Epithelial cell of proximal tubule (primary cell): ENCODE measurements at regions not wholly inside any gene's neighbourhood (a gene's known extent, or its start where the extent isn't known, plus 50 kb on each side); places are given as distances from the start of the nearest gene placed in this dataset.
"Not testable (repeated sequence)": the region's sequence is repeated elsewhere in the genome, so short reads cannot be mapped to it uniquely, and the experiment has no call there.

Experiments
- DNase-seq: peaks from one replicate; pipeline ENCODE4 v3.0.0-alpha.2; 2011; ENCODE audit warnings: low read depth
- H3K4me3 ChIP-seq: 2 replicates; pipeline ENCODE4 v1.5.1; 2011; ENCODE audit warnings: low read depth, mild to moderate bottlenecking, low read length
- CTCF ChIP-seq: conservative IDR thresholded peaks from 2 replicates; pipeline ENCODE4 v1.5.1; 2012; ENCODE audit warnings: low read depth, mild to moderate bottlenecking, low read length

GRCh38 chr10:15432266-15432665, 61.2 kb upstream of the FAM171A1 start:
- no peak for TF ChIP-seq CTCF
- DNase-seq: no peak
- H3K4me3 ChIP-seq: no peak overlapping the region

DNA sequence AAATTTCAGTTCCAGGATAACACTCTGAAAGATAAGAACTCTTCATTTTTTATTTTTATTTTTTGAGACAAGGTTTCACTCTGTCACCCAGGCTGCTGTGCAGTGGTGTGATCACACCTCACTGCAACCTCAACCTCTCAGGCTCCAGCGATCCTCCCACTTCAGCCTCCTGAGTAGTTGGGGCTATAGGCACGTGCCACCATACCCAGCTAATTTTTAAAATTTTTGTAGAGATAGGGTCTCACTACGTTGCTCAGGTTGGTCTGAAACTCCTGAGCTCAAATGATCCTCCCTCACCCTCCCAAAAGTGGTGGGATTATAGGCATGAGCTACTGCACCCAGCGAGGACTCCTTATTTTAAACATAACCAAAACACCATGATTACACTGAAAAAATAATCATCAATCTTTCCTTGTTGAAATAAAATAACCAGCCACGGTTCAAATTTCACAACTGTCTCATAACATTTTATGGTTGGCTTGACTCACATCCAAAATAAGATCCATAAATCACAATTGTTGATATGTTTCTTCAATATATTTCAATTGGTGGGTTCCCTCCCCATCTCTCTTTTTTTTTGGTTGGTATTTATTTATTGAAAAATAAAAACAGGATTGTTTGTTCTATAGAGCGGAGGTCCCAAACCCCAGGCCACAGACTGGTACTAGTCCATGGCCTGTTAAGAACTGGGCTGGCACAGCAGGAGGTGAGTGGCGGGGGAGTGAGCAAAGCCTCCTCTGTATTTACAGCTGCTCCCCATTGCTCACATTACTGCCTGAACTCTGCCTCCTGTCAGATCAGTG, 60.1 kb upstream of the FAM171A1 start:
- DNase-seq: no peak
- TF ChIP-seq CTCF: no peak
- no peak overlapping the region for H3K4me3 ChIP-seq

DNA sequence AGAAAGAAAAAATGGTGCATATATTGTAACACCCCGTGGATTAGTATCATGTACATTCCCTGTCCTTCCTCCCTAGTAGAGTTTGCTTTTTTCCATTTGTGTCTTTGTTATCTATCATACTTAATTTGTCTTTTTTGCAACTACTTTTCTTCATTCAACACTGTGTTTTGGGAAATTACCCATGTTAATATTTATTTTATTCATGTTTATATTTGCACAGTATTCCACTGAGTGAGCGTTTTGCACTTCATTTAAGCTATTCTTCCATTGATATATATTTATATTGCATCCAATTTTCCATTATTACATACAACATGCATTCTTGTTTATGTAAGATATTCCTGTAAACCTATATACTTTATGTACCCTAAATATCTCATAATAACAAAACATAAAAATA, 57.6 kb upstream of the FAM171A1 start:
- no peak overlapping the region for H3K4me3 ChIP-seq
- no peak for TF ChIP-seq CTCF
- DNase-seq: no peak

GRCh38 chr10:15427843-15428414, 56.8 kb upstream of the FAM171A1 start:
- TF ChIP-seq CTCF: peak; percentile 68
- no peak for DNase-seq
- H3K4me3 ChIP-seq: no peak overlapping the region

GRCh38 chr10:15426558-15426957, 55.5 kb upstream of the FAM171A1 start:
- no peak overlapping the region for H3K4me3 ChIP-seq
- no peak for DNase-seq
- TF ChIP-seq CTCF: no peak

DNA sequence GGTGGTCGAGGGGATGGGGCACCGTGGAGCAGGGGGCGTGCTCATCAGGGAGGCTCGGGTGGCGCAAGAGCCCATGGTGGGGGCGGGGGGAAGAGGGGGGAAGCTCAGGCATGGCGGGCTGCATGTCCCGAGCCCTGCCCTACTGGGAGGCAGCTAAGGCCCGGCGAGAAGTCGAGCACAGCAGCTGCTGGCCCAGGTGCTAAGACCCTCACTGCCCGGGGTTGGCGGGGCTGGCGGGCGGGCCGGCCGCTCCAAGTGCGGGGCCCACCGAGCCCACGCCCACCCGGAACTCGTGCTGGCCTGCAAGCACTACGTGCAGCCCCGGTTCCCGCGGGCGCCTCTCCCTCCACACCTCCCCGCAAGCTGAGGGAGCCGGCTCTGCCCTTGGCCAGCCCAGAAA, 55.0 kb upstream of the FAM171A1 start:
- no peak overlapping the region for H3K4me3 ChIP-seq
- no peak for TF ChIP-seq CTCF
- DNase-seq: no peak

GRCh38 chr10:15421875-15422274, 50.8 kb upstream of the FAM171A1 start:
- not testable (repeated sequence) for DNase-seq, H3K4me3 ChIP-seq
